K562 (cell line): ENCODE measurements at regions not wholly inside any gene's neighbourhood (a gene's known extent, or its start where the extent isn't known, plus 50 kb on each side); places are given as distances from the start of the nearest gene placed in this dataset.
A peak's percentile ranks its signal among the peaks of the same experiment; 100 is the strongest.

Experiments
- CCAR2 ChIP-seq: fragments of 200-400 bp; formaldehyde crosslinking; IDR thresholded peaks from 2 replicates; pipeline ENCODE4 v1.6.1; 2017; ENCODE audit warnings: mild to moderate bottlenecking, low read depth, low read length
- FOXP4 ChIP-seq: sonication (generic); formaldehyde crosslinking; IDR thresholded peaks from 2 replicates; pipeline ENCODE4 v1.8.0; 2022; ENCODE audit warnings: mild to moderate bottlenecking, missing genetic modification reagents, borderline replicate concordance
- ID3 ChIP-seq, 2 experiments: fragments of 250-450 bp in 1 of 2; fragments of 450-650 bp in 1 of 2; sonication (Bioruptor Pico) in 1 of 2; IDR thresholded peaks; 2 replicates each; pipeline versions ENCODE4 v1.6.1 to v1.8.0; 2016 to 2021; ENCODE audit warnings: mild to moderate bottlenecking in 2 of 2, moderate library complexity in 2 of 2, missing compliant biosample characterization in 1 of 2, missing genetic modification characterization in 1 of 2
- MNT ChIP-seq, 2 experiments: fragments of 450-650 bp; conservative IDR thresholded peaks; 2 replicates each; pipeline ENCODE4 v1.6.1; 2017; ENCODE audit warnings: mild to moderate bottlenecking in 2 of 2, moderate library complexity in 2 of 2
- NCOA1 ChIP-seq: fragments of 450-650 bp; IDR thresholded peaks from 2 replicates; pipeline ENCODE4 v1.6.1; 2016; ENCODE audit warnings: low read depth
- POLR2AphosphoS5 ChIP-seq: IDR thresholded peaks from 2 replicates; pipeline ENCODE4 v1.6.1; 2011; ENCODE audit warnings: mild to moderate bottlenecking, low read depth, low read length, moderate library complexity; ENCODE audit not compliant: control insufficient read depth, insufficient read depth
- RBM25 ChIP-seq: fragments of 200-400 bp; formaldehyde crosslinking; IDR thresholded peaks from 2 replicates; pipeline ENCODE4 v1.6.1; 2018; ENCODE audit warnings: low read length, low read depth, moderate library complexity; ENCODE audit not compliant: severe bottlenecking
- SMARCA4 ChIP-seq: fragments of 450-650 bp; IDR thresholded peaks from 2 replicates; pipeline ENCODE4 v1.6.1; 2016
- SMARCA5 ChIP-seq: fragments of 450-650 bp; IDR thresholded peaks from 2 replicates; pipeline ENCODE4 v1.6.1; 2016
- TBP ChIP-seq: optimal IDR thresholded peaks from 2 replicates; pipeline ENCODE3; 2011; ENCODE audit warnings: low read depth, low read length, improper control_type of control experiment
- THRAP3 ChIP-seq: fragments of 450-650 bp; IDR thresholded peaks from 2 replicates; pipeline ENCODE4 v1.6.1; 2016; ENCODE audit warnings: mild to moderate bottlenecking, inconsistent platforms, borderline replicate concordance
- TOE1 ChIP-seq, 2 experiments: fragments of 450-650 bp in 1 of 2; sonication (generic) in 1 of 2; formaldehyde crosslinking in 1 of 2; IDR thresholded peaks; 2 replicates each; pipeline versions ENCODE4 v1.7.1 to v1.8.0; 2016 to 2022; ENCODE audit warnings: borderline replicate concordance in 2 of 2, mild to moderate bottlenecking in 2 of 2, antibody characterized with exemption in 1 of 2, inconsistent platforms in 1 of 2, low read depth in 1 of 2, missing genetic modification reagents in 1 of 2, moderate library complexity in 1 of 2
- TRIM24 ChIP-seq, 2 experiments: fragments of 450-650 bp; IDR thresholded peaks; 2 replicates each; pipeline ENCODE4 v1.6.1; 2016
- VEZF1 ChIP-seq: fragments of 200-800 bp; sonication (Bioruptor generic); IDR thresholded peaks from 2 replicates; pipeline ENCODE4 v1.6.1; 2017; ENCODE audit warnings: missing genetic modification characterization, missing compliant biosample characterization
- ZBTB11 ChIP-seq, 3 experiments: fragments of 200-800 bp in 1 of 3; fragments of 250-450 bp in 1 of 3; fragments of 450-650 bp in 1 of 3; sonication (Bioruptor Pico) in 1 of 3; sonication (Bioruptor generic) in 1 of 3; formaldehyde crosslinking in 1 of 3; IDR thresholded peaks; 2 replicates each; pipeline versions ENCODE4 v1.6.1 to v1.8.0; 2016 to 2022; ENCODE audit warnings: mild to moderate bottlenecking in 2 of 3, missing genetic modification characterization in 2 of 3, missing compliant biosample characterization in 1 of 3, moderate library complexity in 1 of 3
- ZNF408 ChIP-seq: fragments of 250-450 bp; sonication (Bioruptor Pico); IDR thresholded peaks from 2 replicates; pipeline ENCODE4 v1.4.0; 2020; ENCODE audit warnings: low read depth, mild to moderate bottlenecking, moderate library complexity

- TF ChIP-seq TBP = peak; percentile 55
- no peak for TF ChIP-seq FOXP4 (CRISPR knock-in tag)
- TF ChIP-seq ID3 (CRISPR knock-in tag; IDR thresholded peaks at IDR 0.05) = no peak
- TF ChIP-seq ID3 (tag; IDR thresholded peaks at IDR 0.05) = peak; percentile 83; the same call in 1 of the 2 replicates
- TF ChIP-seq ZNF408 (CRISPR knock-in tag) = no peak
- no peak for TF ChIP-seq THRAP3
- TF ChIP-seq ZBTB11 (CRISPR knock-in tag; IDR thresholded peaks at IDR 0.05) = 0 out of 6 replicates have a peak, but pooled peaks of 1 of the 3 experiments have one; percentile 33
- TF ChIP-seq RBM25 = no peak
- no peak for TF ChIP-seq SMARCA5
- peak; percentile 41; the same call in 1 of the 2 replicates for TF ChIP-seq SMARCA4
- TF ChIP-seq MNT (conservative IDR thresholded peaks at IDR 0.05) = 0 out of 4 replicates have a peak, but pooled peaks of 1 of the 2 experiments have one; percentile 25
- peak; percentile 64 for TF ChIP-seq POLR2AphosphoS5
- no peak for TF ChIP-seq CCAR2
- TF ChIP-seq TOE1 (IDR thresholded peaks at IDR 0.05; ENCODE audit: borderline replicate concordance) = 0 out of 2 replicates have a peak, but pooled peaks have one; percentile 27
- no peak for TF ChIP-seq TOE1 (CRISPR knock-in tag; IDR thresholded peaks at IDR 0.05; ENCODE audit: borderline replicate concordance, low read depth)
- peak; percentile 86 for TF ChIP-seq VEZF1 (CRISPR knock-in tag)
- TF ChIP-seq NCOA1 = peak; percentile 66
- 0 out of 4 replicates have a peak, but pooled peaks of 1 of the 2 experiments have one; percentile 59 for TF ChIP-seq TRIM24 (IDR thresholded peaks at IDR 0.05)
These were observed 57.3 kb upstream of the BCOR start (continued) for GRCh38 chrX:40154853-40155588.
